ENCODE measurements at regions not wholly inside any gene's neighbourhood (a gene's known extent, or its start where the extent isn't known, plus 50 kb on each side); places are given as distances from the start of the nearest gene placed in this dataset.

GRCh38 chr6:134515986-134516385 lies 198.1 kb upstream of the SGK1 start:
- TF ChIP-seq CTCF (IDR thresholded peaks at IDR 0.05) (no peak), POLR2A (IDR thresholded peaks at IDR 0.05) (no peak)
